MM.1S (cell line): ENCODE measurements at regions not wholly inside any gene's neighbourhood (a gene's known extent, or its start where the extent isn't known, plus 50 kb on each side); places are given as distances from the start of the nearest gene placed in this dataset.

Source experiments
- DNase-seq: peaks from one replicate; pipeline ENCODE4 v3.0.0-alpha.2; 2015
- H2AFZ ChIP-seq: fragments of 300-600 bp; sonication (generic); 2 replicates; pipeline ENCODE4 v1.6.0; 2016; ENCODE audit warnings: antibody characterized with exemption, low read length
- H3F3A ChIP-seq: fragments of 300-600 bp; sonication (generic); 2 replicates; pipeline ENCODE4 v1.6.1; 2016; ENCODE audit warnings: mild to moderate bottlenecking, antibody characterized with exemption, low read length, moderate library complexity, mixed read lengths; ENCODE audit not compliant: insufficient read depth
- H3K27ac ChIP-seq: fragments of 300-600 bp; sonication (generic); 2 replicates; pipeline ENCODE4 v1.5.1; 2016; ENCODE audit warnings: mild to moderate bottlenecking, low read length
- H3K27me3 ChIP-seq: fragments of 300-600 bp; sonication (generic); replicated peaks from 2 replicates; pipeline ENCODE4 v1.6.0; 2016; ENCODE audit warnings: low read length; ENCODE audit not compliant: insufficient read depth
- H3K36me3 ChIP-seq: fragments of 300-600 bp; sonication (generic); replicated peaks from 2 replicates; pipeline ENCODE4 v1.6.1; 2016; ENCODE audit warnings: mild to moderate bottlenecking, low read length, mixed read lengths; ENCODE audit not compliant: insufficient read depth
- H3K4me1 ChIP-seq: fragments of 300-600 bp; sonication (generic); 2 replicates; pipeline ENCODE4 v1.6.1; 2016; ENCODE audit warnings: low read length, mixed read lengths
- H3K4me2 ChIP-seq: fragments of 300-600 bp; sonication (generic); 2 replicates; pipeline ENCODE4 v1.6.0; 2016; ENCODE audit warnings: low read depth, low read length
- H3K4me3 ChIP-seq: fragments of 300-600 bp; sonication (generic); 2 replicates; pipeline ENCODE4 v1.5.1; 2016; ENCODE audit warnings: low read length, mixed read lengths
- H3K79me2 ChIP-seq: fragments of 300-600 bp; sonication (generic); 2 replicates; pipeline ENCODE4 v1.6.1; 2016; ENCODE audit warnings: mixed run types, low read length, mixed read lengths
- H3K9ac ChIP-seq: fragments of 300-600 bp; sonication (generic); 2 replicates; pipeline ENCODE4 v1.6.1; 2016; ENCODE audit warnings: low read length, mixed read lengths
- H3K9me2 ChIP-seq: fragments of 300-600 bp; sonication (generic); replicated peaks from 2 replicates; pipeline ENCODE4 v1.6.1; 2016; ENCODE audit warnings: mild to moderate bottlenecking, low read length, mixed read lengths; ENCODE audit not compliant: insufficient read depth
- H3K9me3 ChIP-seq: fragments of 300-600 bp; sonication (generic); replicated peaks from 2 replicates; pipeline ENCODE4 v1.6.1; 2016; ENCODE audit warnings: mild to moderate bottlenecking, low read length, mixed read lengths; ENCODE audit not compliant: insufficient read depth
- H4K20me1 ChIP-seq: fragments of 300-600 bp; sonication (generic); 2 replicates; pipeline ENCODE4 v1.6.1; 2016; ENCODE audit warnings: mild to moderate bottlenecking, low read length, moderate library complexity, mixed read lengths; ENCODE audit not compliant: insufficient read depth
- EZH2 ChIP-seq: fragments of 300-600 bp; sonication (generic); optimal IDR thresholded peaks from 2 replicates; pipeline ENCODE3; 2017; ENCODE audit warnings: low read depth, mild to moderate bottlenecking, antibody characterized with exemption, low read length, mixed read lengths
- EZH2phosphoT487 ChIP-seq: fragments of 300-600 bp; sonication (generic); IDR thresholded peaks from 2 replicates; pipeline ENCODE4 v1.6.1; 2018; ENCODE audit warnings: antibody characterized with exemption, low read length
- TF ChIP-seq, protein P1 (sequence below): fragments of 300-600 bp; sonication (generic); IDR thresholded peaks from 2 replicates; pipeline ENCODE4 v1.5.1; 2016; ENCODE audit warnings: antibody characterized with exemption, low read length, mixed read lengths

DNA sequence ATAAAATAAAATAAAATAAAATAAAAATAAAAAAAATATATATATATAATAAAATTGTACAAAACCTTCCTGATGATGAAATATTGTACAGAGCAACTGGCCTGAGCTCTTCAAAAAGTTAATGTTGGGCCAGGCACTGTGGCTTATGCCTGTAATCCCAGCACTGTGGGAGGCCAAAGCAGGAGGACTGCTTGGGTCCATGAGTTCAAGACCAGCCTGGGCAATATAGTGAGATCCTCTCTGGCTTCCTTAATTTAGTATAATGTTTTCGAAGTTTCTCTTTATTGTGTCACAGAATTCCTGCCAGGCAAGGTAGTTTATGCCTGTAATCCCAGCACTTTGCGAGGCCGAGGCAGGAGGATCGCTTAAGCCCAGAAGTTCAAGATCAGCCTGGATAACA, 113.9 kb upstream of the SALL4 start:
- Histone ChIP-seq H3K79me2 (no peaks in the 10 kb centered on the region), H3K9ac (no peak overlapping the region), H3K4me1 (no peaks in the 10 kb centered on the region), H3K4me3 (no peak overlapping the region), H3K9me3 (no peaks in the 10 kb centered on the region), H4K20me1 (no peaks in the 10 kb centered on the region), H3K4me2 (no peak overlapping the region), H3K27me3 (no peaks in the 10 kb centered on the region), H3K9me2 (no peaks in the 10 kb centered on the region), H2AFZ (no peak overlapping the region), H3F3A (no peaks in the 10 kb centered on the region), H3K27ac (no peak overlapping the region), H3K36me3 (no peaks in the 10 kb centered on the region)
- TF ChIP-seq, protein P1, sequence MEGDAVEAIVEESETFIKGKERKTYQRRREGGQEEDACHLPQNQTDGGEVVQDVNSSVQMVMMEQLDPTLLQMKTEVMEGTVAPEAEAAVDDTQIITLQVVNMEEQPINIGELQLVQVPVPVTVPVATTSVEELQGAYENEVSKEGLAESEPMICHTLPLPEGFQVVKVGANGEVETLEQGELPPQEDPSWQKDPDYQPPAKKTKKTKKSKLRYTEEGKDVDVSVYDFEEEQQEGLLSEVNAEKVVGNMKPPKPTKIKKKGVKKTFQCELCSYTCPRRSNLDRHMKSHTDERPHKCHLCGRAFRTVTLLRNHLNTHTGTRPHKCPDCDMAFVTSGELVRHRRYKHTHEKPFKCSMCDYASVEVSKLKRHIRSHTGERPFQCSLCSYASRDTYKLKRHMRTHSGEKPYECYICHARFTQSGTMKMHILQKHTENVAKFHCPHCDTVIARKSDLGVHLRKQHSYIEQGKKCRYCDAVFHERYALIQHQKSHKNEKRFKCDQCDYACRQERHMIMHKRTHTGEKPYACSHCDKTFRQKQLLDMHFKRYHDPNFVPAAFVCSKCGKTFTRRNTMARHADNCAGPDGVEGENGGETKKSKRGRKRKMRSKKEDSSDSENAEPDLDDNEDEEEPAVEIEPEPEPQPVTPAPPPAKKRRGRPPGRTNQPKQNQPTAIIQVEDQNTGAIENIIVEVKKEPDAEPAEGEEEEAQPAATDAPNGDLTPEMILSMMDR: no peak
- TF ChIP-seq EZH2 (no peak), EZH2phosphoT487 (no peak)
- DNase-seq: no peak

DNA sequence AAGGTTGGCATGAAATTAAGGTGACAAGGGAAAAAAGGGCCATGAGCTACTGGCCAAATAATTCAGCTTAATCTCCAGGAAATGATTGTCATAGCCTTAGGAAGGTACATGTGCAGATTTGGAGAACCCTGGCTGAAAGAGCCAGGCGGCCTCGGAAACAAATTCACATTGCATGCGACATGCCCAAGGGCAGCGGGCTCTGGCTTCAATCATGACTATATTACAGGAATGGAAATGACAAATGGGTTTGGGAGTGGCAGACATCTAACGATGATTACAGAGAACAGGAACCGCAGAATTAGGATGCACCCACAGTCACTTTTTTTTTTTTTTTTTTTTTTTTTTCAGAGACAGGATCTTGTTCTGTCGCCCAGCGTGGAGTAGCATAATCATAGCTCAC, 112.4 kb upstream of the SALL4 start:
- Histone ChIP-seq H3K9me3 (no peaks in the 10 kb centered on the region), H3K27ac (no peak overlapping the region), H3K27me3 (no peaks in the 10 kb centered on the region), H3F3A (no peaks in the 10 kb centered on the region), H2AFZ (no peak overlapping the region), H4K20me1 (no peaks in the 10 kb centered on the region), H3K36me3 (no peaks in the 10 kb centered on the region), H3K4me2 (no peak overlapping the region), H3K4me3 (no peak overlapping the region), H3K79me2 (no peaks in the 10 kb centered on the region), H3K4me1 (no peaks in the 10 kb centered on the region), H3K9me2 (no peaks in the 10 kb centered on the region), H3K9ac (no peak overlapping the region)
- no peak for DNase-seq
- TF ChIP-seq EZH2: no peak
- TF ChIP-seq, protein P1: no peak
- no peak for TF ChIP-seq EZH2phosphoT487

DNA sequence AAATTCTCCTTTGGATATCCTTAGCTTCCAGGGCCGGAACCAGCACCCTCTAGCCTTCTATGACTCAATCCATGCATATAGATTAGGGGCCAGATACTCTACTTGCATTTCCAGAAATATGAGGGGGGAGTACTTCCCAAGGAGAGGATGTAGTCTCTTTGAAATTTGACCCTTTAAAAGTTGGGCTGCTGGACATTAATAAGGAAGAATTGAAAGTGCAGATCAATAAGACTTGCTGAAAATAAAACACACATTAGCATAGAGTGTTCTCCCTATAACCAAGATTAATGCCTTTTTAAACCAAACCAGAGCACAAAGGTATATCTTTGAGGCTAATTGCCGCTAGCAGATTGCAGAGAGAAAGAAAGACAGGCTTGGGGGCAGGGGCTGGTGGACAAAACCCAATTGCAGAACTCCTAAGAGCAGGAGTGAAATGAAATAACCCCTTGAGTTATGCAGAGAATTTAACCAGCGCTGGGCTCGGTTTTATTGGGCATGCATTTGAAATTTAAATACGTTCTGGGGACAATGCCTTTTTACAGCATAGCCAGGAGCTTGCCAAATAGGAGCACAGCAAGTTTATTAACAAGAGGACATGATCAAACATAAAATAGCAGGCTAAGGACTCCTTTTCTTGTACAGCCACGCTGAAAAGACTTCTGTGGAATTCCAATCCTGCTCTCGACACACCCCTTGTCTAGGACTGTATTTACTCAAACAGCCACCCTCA, 108.2 kb upstream of the SALL4 start:
- no peak overlapping the region for H3K4me2 ChIP-seq

More for the DNA sequence above, 108.2 kb upstream of the SALL4 start:
- TF ChIP-seq, protein P1: no peak
- TF ChIP-seq EZH2: no peak
- TF ChIP-seq EZH2phosphoT487: no peak
- Histone ChIP-seq H3K79me2 (no peaks in the 10 kb centered on the region), H3K4me3 (no peak overlapping the region), H3F3A (no peaks in the 10 kb centered on the region), H3K4me1 (no peaks in the 10 kb centered on the region), H3K27ac (no peak overlapping the region), H3K36me3 (no peaks in the 10 kb centered on the region), H2AFZ (no peak overlapping the region), H3K27me3 (no peaks in the 10 kb centered on the region), H4K20me1 (no peaks in the 10 kb centered on the region), H3K9me3 (no peaks in the 10 kb centered on the region), H3K9ac (no peak overlapping the region), H3K9me2 (no peaks in the 10 kb centered on the region)
- DNase-seq: no peak
